BLaER1 (cell line): ENCODE measurements at regions not wholly inside any gene's neighbourhood (a gene's known extent, or its start where the extent isn't known, plus 50 kb on each side); places are given as distances from the start of the nearest gene placed in this dataset.

ENCODE experiments used
- H3K27ac ChIP-seq: shearing (Covaris generic); formaldehyde crosslinking; 2 replicates; pipeline ENCODE4 v1.8.1; 2022
- H3K27me3 ChIP-seq: shearing (Covaris generic); formaldehyde crosslinking; 2 replicates; pipeline ENCODE4 v1.8.1; 2022
- H3K36me3 ChIP-seq: shearing (Covaris generic); formaldehyde crosslinking; 2 replicates; pipeline ENCODE4 v1.8.1; 2022
- H3K4me1 ChIP-seq: shearing (Covaris generic); formaldehyde crosslinking; 2 replicates; pipeline ENCODE4 v1.8.1; 2022
- H3K4me2 ChIP-seq: shearing (Covaris generic); formaldehyde crosslinking; 2 replicates; pipeline ENCODE4 v1.8.1; 2022
- H3K4me3 ChIP-seq: shearing (Covaris generic); formaldehyde crosslinking; 2 replicates; pipeline ENCODE4 v1.8.1; 2022
- H3K9ac ChIP-seq: shearing (Covaris generic); formaldehyde crosslinking; 2 replicates; pipeline ENCODE4 v1.8.1; 2022
- H3K9me3 ChIP-seq: shearing (Covaris generic); formaldehyde crosslinking; 2 replicates; pipeline ENCODE4 v1.8.1; 2022
- H4K20me1 ChIP-seq: shearing (Covaris generic); formaldehyde crosslinking; 2 replicates; pipeline ENCODE4 v1.8.1; 2022
- Cebpa-rat ChIP-seq: shearing (Covaris generic); IDR thresholded peaks from 2 replicates; pipeline ENCODE4 v1.8.1; 2022

GRCh38 chr6:8574749-8575468 lies 139.6 kb upstream of the SLC35B3 start:
- Histone ChIP-seq H3K9me3 (no peaks in the 10 kb centered on the region), H3K4me2 (no peak overlapping the region), H3K27ac (no peak overlapping the region), H3K4me3 (no peak overlapping the region), H3K9ac (no peak overlapping the region), H3K27me3 (no peaks in the 10 kb centered on the region), H3K36me3 (no peaks in the 10 kb centered on the region), H4K20me1 (no peaks in the 10 kb centered on the region), H3K4me1 (peaks cover 5% of the 10 kb centered on the region)
- no peak for TF ChIP-seq Cebpa-rat

GRCh38 chr6:8574311-8574710 lies 139.0 kb upstream of the SLC35B3 start:
- no peak overlapping the region for H3K4me3 ChIP-seq
- no peak overlapping the region for H3K9ac ChIP-seq
- H3K27me3 ChIP-seq = no peaks in the 10 kb centered on the region
- H4K20me1 ChIP-seq = no peaks in the 10 kb centered on the region
- H3K4me1 ChIP-seq = peaks cover 5% of the 10 kb centered on the region
- H3K9me3 ChIP-seq = no peaks in the 10 kb centered on the region
- TF ChIP-seq Cebpa-rat = no peak
- H3K27ac ChIP-seq = no peak overlapping the region
- no peak overlapping the region for H3K4me2 ChIP-seq
- H3K36me3 ChIP-seq = no peaks in the 10 kb centered on the region

- no peak overlapping the region for H3K27ac ChIP-seq
Measured at GRCh38 chr6:8570256-8570920, 135.0 kb upstream of the SLC35B3 start.

GRCh38 chr6:8562125-8562524 lies 126.8 kb upstream of the SLC35B3 start:
- no peak overlapping the region for H3K4me3 ChIP-seq
- H3K9ac ChIP-seq = no peak overlapping the region
- H3K4me2 ChIP-seq = no peak overlapping the region
- no peaks in the 10 kb centered on the region for H4K20me1 ChIP-seq
- no peaks in the 10 kb centered on the region for H3K9me3 ChIP-seq
- no peaks in the 10 kb centered on the region for H3K4me1 ChIP-seq
- no peaks in the 10 kb centered on the region for H3K36me3 ChIP-seq
- TF ChIP-seq Cebpa-rat = no peak
- no peaks in the 10 kb centered on the region for H3K27me3 ChIP-seq
- no peak overlapping the region for H3K27ac ChIP-seq

More at GRCh38 chr6:8570256-8570920, 135.0 kb upstream of the SLC35B3 start:
- no peaks in the 10 kb centered on the region for H3K36me3 ChIP-seq
- no peaks in the 10 kb centered on the region for H3K27me3 ChIP-seq
- H3K9ac ChIP-seq = no peak overlapping the region
- H3K4me2 ChIP-seq = no peak overlapping the region
- H3K4me3 ChIP-seq = no peak overlapping the region
- no peak for TF ChIP-seq Cebpa-rat
- no peaks in the 10 kb centered on the region for H3K4me1 ChIP-seq
- no peaks in the 10 kb centered on the region for H3K9me3 ChIP-seq
- no peaks in the 10 kb centered on the region for H4K20me1 ChIP-seq

GRCh38 chr6:8558953-8559352 lies 123.6 kb upstream of the SLC35B3 start:
- Histone ChIP-seq H3K4me3 (no peak overlapping the region), H3K9me3 (no peaks in the 10 kb centered on the region), H3K27ac (no peak overlapping the region), H3K27me3 (no peaks in the 10 kb centered on the region), H3K4me1 (no peaks in the 10 kb centered on the region), H4K20me1 (no peaks in the 10 kb centered on the region), H3K4me2 (no peak overlapping the region), H3K36me3 (no peaks in the 10 kb centered on the region), H3K9ac (no peak overlapping the region)
- no peak for TF ChIP-seq Cebpa-rat

GRCh38 chr6:8557014-8557748 lies 121.8 kb upstream of the SLC35B3 start:
- no peaks in the 10 kb centered on the region for H4K20me1 ChIP-seq
- H3K4me2 ChIP-seq = no peak overlapping the region
- no peak overlapping the region for H3K9ac ChIP-seq
- no peak overlapping the region for H3K27ac ChIP-seq
- H3K4me3 ChIP-seq = no peak overlapping the region
- no peaks in the 10 kb centered on the region for H3K4me1 ChIP-seq
- no peak for TF ChIP-seq Cebpa-rat
- no peaks in the 10 kb centered on the region for H3K9me3 ChIP-seq
- no peaks in the 10 kb centered on the region for H3K27me3 ChIP-seq
- H3K36me3 ChIP-seq = no peaks in the 10 kb centered on the region

- Histone ChIP-seq H3K4me2 (no peak overlapping the region), H3K4me3 (no peak overlapping the region), H3K27ac (no peak overlapping the region), H4K20me1 (no peaks in the 10 kb centered on the region), H3K27me3 (no peaks in the 10 kb centered on the region), H3K4me1 (no peaks in the 10 kb centered on the region), H3K36me3 (no peaks in the 10 kb centered on the region), H3K9me3 (no peaks in the 10 kb centered on the region), H3K9ac (no peak overlapping the region)
- TF ChIP-seq Cebpa-rat = no peak
Measured at GRCh38 chr6:8556370-8557013, 121.1 kb upstream of the SLC35B3 start.

GRCh38 chr6:8551993-8552392 lies 116.6 kb upstream of the SLC35B3 start:
- no peak for TF ChIP-seq Cebpa-rat
- Histone ChIP-seq H3K27ac (no peak overlapping the region), H3K4me2 (no peak overlapping the region)

GRCh38 chr6:8551386-8551785 lies 116.0 kb upstream of the SLC35B3 start:
- Histone ChIP-seq H3K36me3 (no peaks in the 10 kb centered on the region), H3K27me3 (no peaks in the 10 kb centered on the region), H3K9ac (no peak overlapping the region), H3K4me2 (no peak overlapping the region), H3K4me1 (no peaks in the 10 kb centered on the region), H4K20me1 (no peaks in the 10 kb centered on the region), H3K9me3 (no peaks in the 10 kb centered on the region), H3K27ac (no peak overlapping the region), H3K4me3 (no peak overlapping the region)
- no peak for TF ChIP-seq Cebpa-rat

More at GRCh38 chr6:8551993-8552392, 116.6 kb upstream of the SLC35B3 start:
- Histone ChIP-seq H4K20me1 (no peaks in the 10 kb centered on the region), H3K4me3 (no peak overlapping the region), H3K36me3 (no peaks in the 10 kb centered on the region), H3K9ac (no peak overlapping the region), H3K9me3 (no peaks in the 10 kb centered on the region), H3K27me3 (no peaks in the 10 kb centered on the region), H3K4me1 (no peaks in the 10 kb centered on the region)
